Astrocyte (in vitro differentiated cells and primary cell): ENCODE measurements at regions not wholly inside any gene's neighbourhood (a gene's known extent, or its start where the extent isn't known, plus 50 kb on each side); places are given as distances from the start of the nearest gene placed in this dataset.
"Not testable (repeated sequence)": the region's sequence is repeated elsewhere in the genome, so short reads cannot be mapped to it uniquely, and the experiment has no call there.

Experiments used
- DNase-seq: peaks from one replicate; pipeline ENCODE4 v3.0.0-alpha.2; 2010; ENCODE audit warnings: low read depth
- FAIRE-seq: peaks from 2 replicates; lab custom pipeline; 2011; peaks lifted over from hg19 to GRCh38; lab: Jason Lieb, UNC
- H2AFZ ChIP-seq: 2 replicates; pipeline ENCODE4 v1.6.0; 2012; ENCODE audit warnings: low read depth, low read length, inconsistent platforms
- H3K27ac ChIP-seq: 2 replicates; pipeline ENCODE4 v1.5.1; 2011; ENCODE audit warnings: low read depth, low read length, inconsistent platforms
- H3K27me3 ChIP-seq: 2 replicates; pipeline ENCODE4 v1.6.0; 2011; ENCODE audit warnings: low read length, inconsistent platforms; ENCODE audit not compliant: insufficient read depth
- H3K36me3 ChIP-seq: 2 replicates; pipeline ENCODE4 v1.5.1; 2011; ENCODE audit warnings: low read length, inconsistent platforms; ENCODE audit not compliant: insufficient read depth
- H3K4me1 ChIP-seq: 2 replicates; pipeline ENCODE4 v1.5.1; 2011; ENCODE audit warnings: low read length, inconsistent platforms; ENCODE audit not compliant: insufficient read depth
- H3K4me2 ChIP-seq: 2 replicates; pipeline ENCODE4 v1.6.0; 2012; ENCODE audit warnings: low read length, inconsistent platforms
- H3K4me3 ChIP-seq: 2 replicates; pipeline ENCODE4 v1.5.1; 2011; ENCODE audit warnings: low read depth, mild to moderate bottlenecking, low read length, inconsistent platforms; ENCODE audit not compliant: insufficient read depth
- H3K79me2 ChIP-seq: 2 replicates; pipeline ENCODE4 v1.6.0; 2012; ENCODE audit warnings: mild to moderate bottlenecking, low read length, inconsistent platforms; ENCODE audit not compliant: insufficient read depth
- H3K9ac ChIP-seq: 2 replicates; pipeline ENCODE4 v1.6.0; 2012; ENCODE audit warnings: mild to moderate bottlenecking, low read length, inconsistent platforms
- H3K9me3 ChIP-seq: 2 replicates; pipeline ENCODE4 v1.5.1; 2012; ENCODE audit warnings: low read depth, mild to moderate bottlenecking, low read length, inconsistent platforms; ENCODE audit not compliant: insufficient read depth
- H4K20me1 ChIP-seq: 2 replicates; pipeline ENCODE4 v1.6.0; 2012; ENCODE audit warnings: low read length, inconsistent platforms; ENCODE audit not compliant: insufficient read depth
- H3K27ac Mint-ChIP-seq: one replicate; pipeline ENCODE4 v1.8.0; 2021; ENCODE audit warnings: mild to moderate bottlenecking, mixed read lengths; ENCODE audit not compliant: unreplicated experiment
- H3K27me3 Mint-ChIP-seq: one replicate; pipeline ENCODE4 v1.8.0; 2021; ENCODE audit warnings: low read depth, mixed read lengths; ENCODE audit not compliant: unreplicated experiment
- H3K36me3 Mint-ChIP-seq: one replicate; pipeline ENCODE4 v1.8.0; 2021; ENCODE audit warnings: low read depth, mixed read lengths; ENCODE audit not compliant: unreplicated experiment
- H3K4me1 Mint-ChIP-seq: one replicate; pipeline ENCODE4 v1.8.0; 2021; ENCODE audit warnings: low read depth, mixed read lengths; ENCODE audit not compliant: unreplicated experiment
- H3K4me3 Mint-ChIP-seq: one replicate; pipeline ENCODE4 v1.8.0; 2021; ENCODE audit warnings: mild to moderate bottlenecking, moderate library complexity, mixed read lengths; ENCODE audit not compliant: unreplicated experiment
- H3K9me3 Mint-ChIP-seq: one replicate; pipeline ENCODE4 v1.8.0; 2021; ENCODE audit warnings: mild to moderate bottlenecking, mixed read lengths; ENCODE audit not compliant: unreplicated experiment
- CTCF ChIP-seq: IDR thresholded peaks from 2 replicates; pipeline ENCODE4 v1.5.1; 2011; ENCODE audit warnings: low read depth, mild to moderate bottlenecking, inconsistent platforms, low read length, moderate library complexity; ENCODE audit not compliant: insufficient read depth
- EZH2 ChIP-seq: IDR thresholded peaks from 2 replicates; pipeline ENCODE4 v1.6.1; 2012; ENCODE audit warnings: mild to moderate bottlenecking, low read length, inconsistent platforms; ENCODE audit not compliant: insufficient read depth

GRCh38 chr3:75380276-75380771 lies 283.8 kb upstream of the FRG2C start:
- no peaks in the 10 kb centered on the region for H3K4me1 ChIP-seq
- Mint-ChIP-seq H3K36me3 (no peaks in the 10 kb centered on the region), H3K27me3 (peaks cover 20% of the 10 kb centered on the region), H3K9me3 (peaks cover 4% of the 10 kb centered on the region), H3K4me3 (no peak overlapping the region), H3K4me1 (no peaks in the 10 kb centered on the region), H3K27ac (no peak overlapping the region)
- TF ChIP-seq EZH2, result no peak
- no peak for TF ChIP-seq CTCF
- no peaks in the 10 kb centered on the region for H3K79me2 ChIP-seq
- DNase-seq, result no peak
- no peaks in the 10 kb centered on the region for H4K20me1 ChIP-seq
- H3K4me2 ChIP-seq, result no peak overlapping the region
- no peak overlapping the region for H3K4me3 ChIP-seq
- H3K27ac ChIP-seq, result no peak overlapping the region
- H2AFZ ChIP-seq, result no peak overlapping the region
- H3K9me3 ChIP-seq, result peaks cover 8% of the 10 kb centered on the region
- FAIRE-seq, result no peak
- H3K27me3 ChIP-seq, result no peaks in the 10 kb centered on the region
- H3K9ac ChIP-seq, result no peak overlapping the region
- H3K36me3 ChIP-seq, result no peaks in the 10 kb centered on the region

- H3K4me2 ChIP-seq, H3K36me3 ChIP-seq, H3K36me3 Mint-ChIP-seq, H2AFZ ChIP-seq, H3K4me3 Mint-ChIP-seq, DNase-seq, H3K27ac Mint-ChIP-seq, H3K27ac ChIP-seq, H3K9ac ChIP-seq, H3K4me1 Mint-ChIP-seq, H3K79me2 ChIP-seq, H3K9me3 ChIP-seq, H3K4me3 ChIP-seq, H4K20me1 ChIP-seq, H3K9me3 Mint-ChIP-seq, H3K27me3 ChIP-seq, FAIRE-seq, H3K4me1 ChIP-seq: not testable (repeated sequence)
- peaks cover 14% of the 10 kb centered on the region for H3K27me3 Mint-ChIP-seq
These were observed 280.1 kb upstream of the FRG2C start for GRCh38 chr3:75384016-75384415.

GRCh38 chr3:75388486-75389124 lies 275.5 kb upstream of the FRG2C start:
- not testable (repeated sequence) for H4K20me1 ChIP-seq, H3K4me1 Mint-ChIP-seq, H3K79me2 ChIP-seq, FAIRE-seq, H3K9me3 ChIP-seq, H3K27ac Mint-ChIP-seq, H3K9ac ChIP-seq, H3K27ac ChIP-seq, H3K36me3 Mint-ChIP-seq, H3K27me3 ChIP-seq, H3K27me3 Mint-ChIP-seq, H3K4me1 ChIP-seq, H3K4me3 Mint-ChIP-seq, H3K36me3 ChIP-seq, H3K9me3 Mint-ChIP-seq, H2AFZ ChIP-seq
- Histone ChIP-seq H3K4me2 (peak overlapping the region; percentile 70), H3K4me3 (peak overlapping the region; percentile 37)
- DNase-seq, result peak; percentile 57

- not testable (repeated sequence) for DNase-seq, H3K27me3 Mint-ChIP-seq, H3K27ac ChIP-seq, H2AFZ ChIP-seq, H3K4me1 Mint-ChIP-seq, H3K4me3 ChIP-seq, H3K4me1 ChIP-seq, H3K4me3 Mint-ChIP-seq, H3K36me3 Mint-ChIP-seq, H3K9ac ChIP-seq, H3K36me3 ChIP-seq, H4K20me1 ChIP-seq, H3K4me2 ChIP-seq, H3K9me3 Mint-ChIP-seq, FAIRE-seq, H3K79me2 ChIP-seq, H3K27ac Mint-ChIP-seq, H3K9me3 ChIP-seq, H3K27me3 ChIP-seq
These were observed 270.8 kb upstream of the FRG2C start for GRCh38 chr3:75393288-75393694.

- H3K4me3 ChIP-seq, H3K9ac ChIP-seq, H3K27me3 Mint-ChIP-seq, H3K27ac ChIP-seq, H3K4me1 ChIP-seq, DNase-seq, H3K36me3 ChIP-seq, H3K4me1 Mint-ChIP-seq, H3K27ac Mint-ChIP-seq, FAIRE-seq, H3K27me3 ChIP-seq, H4K20me1 ChIP-seq, H2AFZ ChIP-seq, H3K79me2 ChIP-seq, H3K4me3 Mint-ChIP-seq, H3K9me3 Mint-ChIP-seq, H3K36me3 Mint-ChIP-seq, H3K9me3 ChIP-seq, H3K4me2 ChIP-seq: not testable (repeated sequence)
These were observed 270.0 kb upstream of the FRG2C start for GRCh38 chr3:75394102-75394501.
